ENCODE measurements at regions not wholly inside any gene's neighbourhood (a gene's known extent, or its start where the extent isn't known, plus 50 kb on each side); places are given as distances from the start of the nearest gene placed in this dataset.

DNA sequence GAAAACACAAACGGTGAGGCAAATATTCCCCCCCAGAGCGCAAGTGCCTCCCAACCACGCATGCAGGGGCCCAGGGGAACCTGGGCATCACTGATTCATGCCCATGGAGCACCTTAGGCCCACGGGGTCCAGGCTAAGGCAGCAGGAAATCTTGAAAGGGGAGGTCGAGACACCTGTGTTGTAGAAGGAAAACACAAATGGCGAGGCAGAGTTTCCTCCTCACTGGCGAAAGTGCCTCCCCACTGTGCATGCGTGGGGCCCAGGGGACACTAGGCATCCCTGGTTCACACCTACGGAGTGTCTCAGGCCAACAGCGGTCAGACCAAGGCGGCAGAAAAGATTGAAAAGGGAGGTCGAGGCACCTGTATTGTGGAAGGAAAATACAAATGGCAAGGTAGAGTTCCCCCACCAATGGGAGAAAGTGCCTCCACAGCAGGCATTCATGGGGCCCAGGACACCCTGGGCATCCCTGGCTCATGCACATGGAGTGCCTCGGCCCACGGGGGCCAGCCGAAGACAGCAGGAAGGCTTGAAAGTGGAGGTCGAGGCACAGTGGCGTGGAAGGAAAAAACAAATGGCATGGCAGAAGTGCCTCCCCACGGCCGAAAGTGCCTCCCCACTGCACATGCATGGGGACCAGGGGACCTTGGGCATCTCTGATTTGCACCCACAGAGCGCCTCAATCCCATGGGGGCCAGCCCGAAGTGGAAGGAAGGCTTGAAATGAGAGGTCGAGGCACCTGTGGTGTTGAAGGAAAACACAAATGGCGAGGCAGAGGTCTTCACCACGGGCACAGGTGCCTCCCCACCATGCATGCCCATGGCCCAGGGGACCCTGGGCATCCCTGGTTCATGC lies 368.8 kb downstream of the ALG10 start:
- Histone ChIP-seq H3K4me3 (ENCODE audit: low read depth in 2 of 2, low read length in 1 of 2) (no peak overlapping the region), H3F3A (replicated peaks; ENCODE audit: insufficient read depth) (no peaks in the 10 kb centered on the region), H3K36me3 (replicated peaks in 1 of 2; ENCODE audit: control insufficient read depth in 1 of 2, insufficient read depth in 2 of 2, low read length in 1 of 2) (no peaks in the 10 kb centered on the region), H3K4me2 (no peak overlapping the region), H3K27me3 (ENCODE audit: insufficient read depth) (peaks cover 63% of the 10 kb centered on the region), H3K79me2 (ENCODE audit: insufficient read depth) (no peaks in the 10 kb centered on the region), H2AFZ (ENCODE audit: low read depth) (no peak overlapping the region), H4K20me1 (ENCODE audit: insufficient read depth) (no peaks in the 10 kb centered on the region), H3K27ac (ENCODE audit: low read depth in 2 of 2, low read length in 1 of 2) (no peak overlapping the region), H3K4me1 (ENCODE audit: control insufficient read depth in 1 of 2, insufficient read depth in 2 of 2, low read depth in 1 of 2, low read length in 1 of 2) (no peaks in the 10 kb centered on the region), H3K9me2 (no peaks in the 10 kb centered on the region), H3K9ac (no peak overlapping the region), H3K9me3 (no peaks in the 10 kb centered on the region)
- ChIA-PET CTCF (no interaction called here), POLR2A (no interaction called here)
- DNase-seq = no peak
- TF ChIP-seq EZH2phosphoT487 (IDR thresholded peaks at IDR 0.05; ENCODE audit: borderline replicate concordance, low read depth) = no peak
- TF ChIP-seq RFX5 (IDR thresholded peaks at IDR 0.05; ENCODE audit: low read length) = no peak
- no peak for TF ChIP-seq TAF1 (IDR thresholded peaks at IDR 0.05; ENCODE audit: borderline replicate concordance, low read depth, low read length)
- no peak for TF ChIP-seq POLR2AphosphoS5 (IDR thresholded peaks at IDR 0.05; ENCODE audit: low read depth, low read length)
- TF ChIP-seq TCF12 (IDR thresholded peaks at IDR 0.05) = no peak
- no peak for TF ChIP-seq RAD21 (IDR thresholded peaks at IDR 0.05; ENCODE audit: low read length)
- TF ChIP-seq FOXM1 (IDR thresholded peaks at IDR 0.05; ENCODE audit: low read depth) = no peak
- no peak for TF ChIP-seq EP300 (IDR thresholded peaks at IDR 0.05; ENCODE audit: borderline replicate concordance in 1 of 2, low read depth in 1 of 2, low read length in 1 of 2)
- TF ChIP-seq USF1 (IDR thresholded peaks at IDR 0.05; ENCODE audit: borderline replicate concordance, low read depth) = no peak
- TF ChIP-seq, protein P1, sequence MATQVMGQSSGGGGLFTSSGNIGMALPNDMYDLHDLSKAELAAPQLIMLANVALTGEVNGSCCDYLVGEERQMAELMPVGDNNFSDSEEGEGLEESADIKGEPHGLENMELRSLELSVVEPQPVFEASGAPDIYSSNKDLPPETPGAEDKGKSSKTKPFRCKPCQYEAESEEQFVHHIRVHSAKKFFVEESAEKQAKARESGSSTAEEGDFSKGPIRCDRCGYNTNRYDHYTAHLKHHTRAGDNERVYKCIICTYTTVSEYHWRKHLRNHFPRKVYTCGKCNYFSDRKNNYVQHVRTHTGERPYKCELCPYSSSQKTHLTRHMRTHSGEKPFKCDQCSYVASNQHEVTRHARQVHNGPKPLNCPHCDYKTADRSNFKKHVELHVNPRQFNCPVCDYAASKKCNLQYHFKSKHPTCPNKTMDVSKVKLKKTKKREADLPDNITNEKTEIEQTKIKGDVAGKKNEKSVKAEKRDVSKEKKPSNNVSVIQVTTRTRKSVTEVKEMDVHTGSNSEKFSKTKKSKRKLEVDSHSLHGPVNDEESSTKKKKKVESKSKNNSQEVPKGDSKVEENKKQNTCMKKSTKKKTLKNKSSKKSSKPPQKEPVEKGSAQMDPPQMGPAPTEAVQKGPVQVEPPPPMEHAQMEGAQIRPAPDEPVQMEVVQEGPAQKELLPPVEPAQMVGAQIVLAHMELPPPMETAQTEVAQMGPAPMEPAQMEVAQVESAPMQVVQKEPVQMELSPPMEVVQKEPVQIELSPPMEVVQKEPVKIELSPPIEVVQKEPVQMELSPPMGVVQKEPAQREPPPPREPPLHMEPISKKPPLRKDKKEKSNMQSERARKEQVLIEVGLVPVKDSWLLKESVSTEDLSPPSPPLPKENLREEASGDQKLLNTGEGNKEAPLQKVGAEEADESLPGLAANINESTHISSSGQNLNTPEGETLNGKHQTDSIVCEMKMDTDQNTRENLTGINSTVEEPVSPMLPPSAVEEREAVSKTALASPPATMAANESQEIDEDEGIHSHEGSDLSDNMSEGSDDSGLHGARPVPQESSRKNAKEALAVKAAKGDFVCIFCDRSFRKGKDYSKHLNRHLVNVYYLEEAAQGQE (IDR thresholded peaks at IDR 0.05; ENCODE audit: low read depth, low read length) = no peak
- no peak for TF ChIP-seq RXRA (IDR thresholded peaks at IDR 0.05; ENCODE audit: borderline replicate concordance, low read depth)
- WGBS (ENCODE audit: low lambda C conversion rate) = 13% methylated on average over 23 of the region's 24 CpGs
